Caco-2 (cell line): ENCODE measurements at regions not wholly inside any gene's neighbourhood (a gene's known extent, or its start where the extent isn't known, plus 50 kb on each side); places are given as distances from the start of the nearest gene placed in this dataset.

Source experiments
- BruUV-seq: library from RNA; stranded (reverse); fragments of 400-500 nt; replicated peaks from 2 replicates; lab custom pipeline; 2021; lab: Mats Ljungman, UMichigan
- CTCF ChIA-PET: fragments of 300-600 bp; sonication (Branson Sonifier 250); formaldehyde crosslinking; loops from one replicate; lab custom pipeline; 2022; ENCODE audit warnings: antibody characterized with exemption; lab: Charles Lee
- POLR2A ChIA-PET: fragments of 300-600 bp; sonication (Branson Sonifier 250); formaldehyde crosslinking; loops from one replicate; lab custom pipeline; 2022; ENCODE audit warnings: antibody characterized with exemption; lab: Charles Lee
- DNase-seq, 2 experiments: peaks; one replicate each; pipeline versions ENCODE4 v3.0.0 to v3.0.0-alpha.2; 2020 to 2022
- H3K27me3 ChIP-seq: replicated peaks from 2 replicates; pipeline ENCODE4 v1.6.0; 2011; ENCODE audit warnings: low read length; ENCODE audit not compliant: control insufficient read depth, insufficient read depth
- H3K36me3 ChIP-seq: 2 replicates; pipeline ENCODE4 v1.5.1; 2011; ENCODE audit warnings: low read length; ENCODE audit not compliant: control insufficient read depth, insufficient read depth
- H3K4me1 ChIP-seq: fragments of 250-450 bp; sonication (Bioruptor Pico); 2 replicates; pipeline ENCODE4 v1.5.1; 2020; ENCODE audit warnings: mild to moderate bottlenecking
- H3K4me3 ChIP-seq: 2 replicates; pipeline ENCODE4 v1.5.1; 2011; ENCODE audit warnings: low read depth, mild to moderate bottlenecking, control low read depth, low read length
- H3K9me3 ChIP-seq: fragments of 250-450 bp; sonication (Bioruptor Pico); 2 replicates; pipeline ENCODE4 v1.5.1; 2020; ENCODE audit warnings: mild to moderate bottlenecking, moderate library complexity
- H3K27ac Mint-ChIP-seq: one replicate; pipeline ENCODE4 v1.8.0; 2022; ENCODE audit warnings: mixed read lengths; ENCODE audit not compliant: unreplicated experiment
- H3K27me3 Mint-ChIP-seq: one replicate; pipeline ENCODE4 v1.8.0; 2022; ENCODE audit warnings: mixed read lengths; ENCODE audit not compliant: insufficient read depth, unreplicated experiment
- H3K36me3 Mint-ChIP-seq: one replicate; pipeline ENCODE4 v1.8.0; 2022; ENCODE audit warnings: mild to moderate bottlenecking, mixed read lengths; ENCODE audit not compliant: insufficient read depth, unreplicated experiment
- H3K4me1 Mint-ChIP-seq: one replicate; pipeline ENCODE4 v1.8.0; 2022; ENCODE audit warnings: low read depth, mixed read lengths; ENCODE audit not compliant: unreplicated experiment
- H3K4me3 Mint-ChIP-seq: one replicate; pipeline ENCODE4 v1.8.0; 2022; ENCODE audit warnings: mild to moderate bottlenecking, moderate library complexity, mixed read lengths; ENCODE audit not compliant: unreplicated experiment
- H3K9me3 Mint-ChIP-seq: one replicate; pipeline ENCODE4 v1.8.0; 2022; ENCODE audit warnings: mixed read lengths; ENCODE audit not compliant: unreplicated experiment
- intact Hi-C: fragments of 100-400 bp; cut with micrococcal nuclease; formaldehyde crosslinking; loops from one replicate; pipeline ENCODE4 v1.10.0; 2022; ENCODE audit not compliant: unreplicated experiment
- TF ChIP-seq, protein P1 (sequence below), 2 experiments: fragments of 200-600 bp in 1 of 2; IDR thresholded peaks; 1 replicate in 1 of 2; 2 replicates in 1 of 2; pipeline versions ENCODE4 v1.5.1 to v1.8.0; 2011 to 2022; ENCODE audit warnings: antibody characterized with exemption in 1 of 2, control low read depth in 1 of 2, inconsistent platforms in 1 of 2, low read depth in 1 of 2, low read length in 1 of 2, mild to moderate bottlenecking in 1 of 2, moderate library complexity in 1 of 2; ENCODE audit not compliant: insufficient read depth in 1 of 2, severe bottlenecking in 1 of 2, unreplicated experiment in 1 of 2

DNA sequence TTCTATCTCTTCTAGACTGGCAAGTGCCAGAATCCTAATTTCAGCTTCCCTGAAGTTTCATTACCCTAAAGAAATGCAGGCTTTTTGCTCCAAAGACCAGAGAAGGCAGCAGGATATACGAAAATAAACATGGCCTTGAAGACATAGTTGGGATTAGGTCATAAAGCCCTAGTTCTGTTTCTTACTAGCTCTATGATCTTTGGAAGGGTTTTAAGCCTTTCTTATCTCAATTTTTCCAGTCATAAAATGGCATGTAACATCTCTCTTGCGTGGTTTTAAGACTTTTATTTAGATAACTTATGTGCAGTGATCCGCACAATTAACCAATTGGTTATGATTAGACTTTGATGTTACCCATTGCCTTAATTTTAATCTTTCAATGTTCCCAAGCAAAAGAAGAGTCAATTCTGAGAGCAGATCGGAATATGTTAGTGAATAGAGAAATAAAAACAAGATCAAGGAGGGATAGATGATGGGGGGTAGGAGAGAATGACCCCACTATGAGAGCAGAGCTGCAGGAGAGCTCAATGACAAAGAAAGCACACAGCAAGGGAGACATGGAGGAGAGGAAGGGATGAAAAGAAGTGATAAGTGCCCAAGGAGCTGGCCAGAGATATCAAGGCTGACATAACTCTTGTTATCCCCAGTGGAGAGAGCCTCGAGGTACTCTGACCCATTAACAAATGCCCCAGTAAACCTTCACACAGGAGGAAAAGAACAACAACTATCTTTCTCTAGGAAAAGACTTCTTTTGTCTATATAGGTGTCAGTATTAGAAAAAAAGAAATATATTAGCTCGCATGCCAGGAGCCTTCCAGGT lies 53.0 kb upstream of the ANP32D start:
- H3K9me3 Mint-ChIP-seq = peaks cover 7% of the 10 kb centered on the region
- no peaks in the 10 kb centered on the region for H3K36me3 Mint-ChIP-seq
- ChIA-PET POLR2A (no interaction called here), CTCF (no interaction called here)
- no TSS peak for BruUV-seq
- H3K27ac Mint-ChIP-seq = no peak overlapping the region
- Histone ChIP-seq H3K4me3 (no peak overlapping the region), H3K27me3 (no peaks in the 10 kb centered on the region), H3K9me3 (no peaks in the 10 kb centered on the region), H3K36me3 (no peaks in the 10 kb centered on the region), H3K4me1 (peaks cover 38% of the 10 kb centered on the region)
- H3K4me3 Mint-ChIP-seq = no peak overlapping the region
- intact Hi-C loops = no loop called here
- peaks cover 30% of the 10 kb centered on the region for H3K4me1 Mint-ChIP-seq
- TF ChIP-seq, protein P1, sequence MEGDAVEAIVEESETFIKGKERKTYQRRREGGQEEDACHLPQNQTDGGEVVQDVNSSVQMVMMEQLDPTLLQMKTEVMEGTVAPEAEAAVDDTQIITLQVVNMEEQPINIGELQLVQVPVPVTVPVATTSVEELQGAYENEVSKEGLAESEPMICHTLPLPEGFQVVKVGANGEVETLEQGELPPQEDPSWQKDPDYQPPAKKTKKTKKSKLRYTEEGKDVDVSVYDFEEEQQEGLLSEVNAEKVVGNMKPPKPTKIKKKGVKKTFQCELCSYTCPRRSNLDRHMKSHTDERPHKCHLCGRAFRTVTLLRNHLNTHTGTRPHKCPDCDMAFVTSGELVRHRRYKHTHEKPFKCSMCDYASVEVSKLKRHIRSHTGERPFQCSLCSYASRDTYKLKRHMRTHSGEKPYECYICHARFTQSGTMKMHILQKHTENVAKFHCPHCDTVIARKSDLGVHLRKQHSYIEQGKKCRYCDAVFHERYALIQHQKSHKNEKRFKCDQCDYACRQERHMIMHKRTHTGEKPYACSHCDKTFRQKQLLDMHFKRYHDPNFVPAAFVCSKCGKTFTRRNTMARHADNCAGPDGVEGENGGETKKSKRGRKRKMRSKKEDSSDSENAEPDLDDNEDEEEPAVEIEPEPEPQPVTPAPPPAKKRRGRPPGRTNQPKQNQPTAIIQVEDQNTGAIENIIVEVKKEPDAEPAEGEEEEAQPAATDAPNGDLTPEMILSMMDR (IDR thresholded peaks at IDR 0.05; ENCODE audit: insufficient read depth in 1 of 2, low read depth in 1 of 2, low read length in 1 of 2, severe bottlenecking in 1 of 2, unreplicated experiment in 1 of 2) = no peak
- no peak for DNase-seq
- H3K27me3 Mint-ChIP-seq = no peaks in the 10 kb centered on the region

DNA sequence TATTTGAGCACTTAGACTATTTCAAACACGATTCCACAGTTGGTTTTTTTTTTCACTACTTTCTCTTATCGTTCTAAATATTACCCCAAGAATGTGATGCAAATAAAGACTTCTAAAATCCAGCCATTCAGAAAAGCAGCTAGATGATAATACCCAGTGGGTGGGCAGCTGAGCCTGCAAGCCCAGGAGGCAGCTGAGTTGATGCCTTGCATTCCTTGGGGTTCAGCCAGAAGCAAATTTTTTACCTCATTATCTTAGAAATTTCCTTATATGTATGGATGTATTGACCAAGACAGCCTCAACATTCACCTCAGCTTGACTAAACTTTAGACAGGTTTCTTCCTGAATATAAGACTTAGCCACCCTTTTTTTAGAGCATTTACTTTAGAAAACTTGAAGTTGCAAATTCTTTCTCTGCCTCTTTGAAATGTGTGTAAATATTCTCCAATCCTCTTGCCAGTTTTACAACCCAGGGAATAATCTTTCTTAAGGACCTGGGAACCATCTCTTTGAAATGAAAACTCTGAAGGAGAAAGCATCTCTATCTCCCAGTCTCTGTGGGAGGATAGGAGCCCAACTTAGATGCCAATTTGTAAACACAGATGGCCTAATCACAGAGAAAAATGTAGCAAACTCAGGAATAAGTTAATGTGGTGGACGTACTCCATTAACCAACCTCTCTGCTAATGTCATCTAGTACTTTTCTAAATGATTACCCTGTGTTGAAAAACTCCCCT lies 52.2 kb upstream of the ANP32D start:
- no peak overlapping the region for H3K4me3 Mint-ChIP-seq
- intact Hi-C loops = no loop called here
- peaks cover 30% of the 10 kb centered on the region for H3K4me1 Mint-ChIP-seq
- no peak overlapping the region for H3K4me3 ChIP-seq
- H3K27me3 Mint-ChIP-seq = no peaks in the 10 kb centered on the region
- POLR2A ChIA-PET = no interaction called here
- H3K9me3 ChIP-seq = no peaks in the 10 kb centered on the region
- TF ChIP-seq, protein P1 (IDR thresholded peaks at IDR 0.05; ENCODE audit: insufficient read depth in 1 of 2, low read depth in 1 of 2, low read length in 1 of 2, severe bottlenecking in 1 of 2, unreplicated experiment in 1 of 2) = no peak
- DNase-seq = no peak
- BruUV-seq = no TSS peak
- H3K9me3 Mint-ChIP-seq = peaks cover 7% of the 10 kb centered on the region
- CTCF ChIA-PET = no interaction called here
- peaks cover 42% of the 10 kb centered on the region for H3K4me1 ChIP-seq
- no peaks in the 10 kb centered on the region for H3K27me3 ChIP-seq
- no peaks in the 10 kb centered on the region for H3K36me3 Mint-ChIP-seq
- H3K27ac Mint-ChIP-seq = no peak overlapping the region
- no peaks in the 10 kb centered on the region for H3K36me3 ChIP-seq

DNA sequence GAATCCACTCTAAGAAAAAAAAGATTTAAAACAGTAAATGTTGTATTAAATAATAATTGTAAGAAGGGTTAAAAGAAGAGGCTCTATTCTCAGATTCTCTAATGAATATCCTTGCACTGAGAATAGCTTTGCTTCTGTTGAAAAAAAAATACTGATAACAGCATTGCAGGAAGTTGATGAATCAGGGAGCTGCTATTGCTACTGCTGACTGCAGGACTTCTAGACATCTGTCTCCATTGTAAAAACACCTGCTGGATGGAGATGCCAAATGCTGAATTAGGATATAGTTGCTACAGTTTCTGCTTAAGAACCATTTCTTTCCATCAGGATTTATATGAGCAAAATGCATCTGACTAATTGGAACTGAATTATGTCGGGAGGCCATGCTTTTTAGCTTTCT lies 50.3 kb upstream of the ANP32D start:
- Mint-ChIP-seq H3K36me3 (no peaks in the 10 kb centered on the region), H3K27me3 (no peaks in the 10 kb centered on the region), H3K4me3 (no peak overlapping the region), H3K4me1 (peaks cover 30% of the 10 kb centered on the region), H3K27ac (no peak overlapping the region), H3K9me3 (no peaks in the 10 kb centered on the region)
- Histone ChIP-seq H3K4me1 (peaks cover 45% of the 10 kb centered on the region), H3K4me3 (no peak overlapping the region), H3K27me3 (no peaks in the 10 kb centered on the region), H3K9me3 (no peaks in the 10 kb centered on the region), H3K36me3 (no peaks in the 10 kb centered on the region)
- TF ChIP-seq, protein P1 (IDR thresholded peaks at IDR 0.05; ENCODE audit: insufficient read depth in 1 of 2, low read depth in 1 of 2, low read length in 1 of 2, severe bottlenecking in 1 of 2, unreplicated experiment in 1 of 2) = no peak
- intact Hi-C loops = loop anchor here (2.0 kb wide), 1 partner anchor 21 kb away; no protein-coding TSS in a partner anchor
- ChIA-PET CTCF (no interaction called here), POLR2A (no interaction called here)
- DNase-seq = no peak
- no TSS peak for BruUV-seq
